B cell (primary cell): ENCODE measurements at regions not wholly inside any gene's neighbourhood (a gene's known extent, or its start where the extent isn't known, plus 50 kb on each side); places are given as distances from the start of the nearest gene placed in this dataset.

Experiments
- ATAC-seq: fragments of 200-7000 bp; cut with Tn5 transposase; one replicate; pipeline ENCODE4 v1.10.0; 2021; ENCODE audit warnings: low read depth, mild to moderate bottlenecking, moderate number of reproducible peaks, moderate library complexity
- CTCF ChIA-PET: fragments of 350-600 bp; sonication (Branson Sonifier 250); formaldehyde crosslinking; loops from one replicate; lab custom pipeline; 2021; ENCODE audit warnings: antibody characterized with exemption, inconsistent platforms; lab: Charles Lee
- POLR2A ChIA-PET: fragments of 350-600 bp; sonication (Branson Sonifier 250); formaldehyde crosslinking; loops from one replicate; lab custom pipeline; 2021; ENCODE audit warnings: antibody characterized with exemption; lab: Charles Lee
- DNase-seq: peaks from one replicate; pipeline ENCODE4 v3.0.0; 2013
- H2AFZ ChIP-seq: 2 replicates; pipeline ENCODE4 v1.6.1; 2012; ENCODE audit warnings: mild to moderate bottlenecking, low read depth, low read length; ENCODE audit not compliant: insufficient read depth, poor library complexity, severe bottlenecking
- H3K27ac ChIP-seq, 2 donors: 1 replicate in 1 of 2; 2 replicates in 1 of 2; pipeline ENCODE4 v1.5.1; 2012 to 2013; ENCODE audit warnings: low read length in 2 of 2, mild to moderate bottlenecking in 2 of 2, moderate library complexity in 1 of 2
- H3K27me3 ChIP-seq, 4 experiments: fragments of 200-600 bp in 1 of 4; sonication (generic) in 1 of 4; replicated peaks in 1 of 4; 1 replicate in 2 of 4; 2 replicates in 2 of 4; pipeline versions ENCODE4 v1.6.1 to v1.7.0; 2013 to 2016; ENCODE audit warnings: low read length in 3 of 4, mild to moderate bottlenecking in 2 of 4, mixed read lengths in 1 of 4, moderate library complexity in 1 of 4; ENCODE audit not compliant: insufficient read depth in 4 of 4, control insufficient read depth in 3 of 4; ENCODE audit errors: control extremely low read depth in 1 of 4
- H3K36me3 ChIP-seq, 2 experiments: replicated peaks in 1 of 2; 1 replicate in 1 of 2; 2 replicates in 1 of 2; pipeline versions ENCODE4 v1.6.1 to v1.7.1; 2013; ENCODE audit warnings: low read length in 1 of 2; ENCODE audit not compliant: insufficient read depth in 2 of 2, control insufficient read depth in 1 of 2; ENCODE audit errors: control extremely low read depth in 1 of 2, extremely low read depth in 1 of 2
- H3K4me1 ChIP-seq, 2 donors: fragments of 200-600 bp in 1 of 2; sonication (generic) in 1 of 2; 1 replicate in 1 of 2; 2 replicates in 1 of 2; pipeline versions ENCODE4 v1.5.1 to v1.6.1; 2013 to 2017; ENCODE audit warnings: low read length in 2 of 2; ENCODE audit not compliant: control insufficient read depth in 2 of 2, insufficient read depth in 2 of 2
- H3K4me2 ChIP-seq: replicated peaks from 2 replicates; pipeline ENCODE3; 2012; ENCODE audit warnings: mild to moderate bottlenecking, low read depth, low read length; ENCODE audit not compliant: poor library complexity, severe bottlenecking
- H3K4me3 ChIP-seq, 5 experiments: fragments of 200-600 bp in 1 of 5; sonication (generic) in 1 of 5; 1 replicate in 3 of 5; 2 replicates in 2 of 5; pipeline versions ENCODE4 v1.5.1 to v1.7.0; 2011 to 2016; ENCODE audit warnings: low read length in 4 of 5, mild to moderate bottlenecking in 4 of 5, low read depth in 2 of 5, control low read depth in 1 of 5, moderate library complexity in 1 of 5; ENCODE audit not compliant: insufficient read depth in 1 of 5; ENCODE audit errors: control extremely low read depth in 1 of 5, extremely low read depth in 1 of 5
- H3K79me2 ChIP-seq: fragments of 200-600 bp; sonication (generic); one replicate; pipeline ENCODE4 v1.6.0; 2016; ENCODE audit warnings: low read length; ENCODE audit not compliant: control insufficient read depth, insufficient read depth
- H3K9ac ChIP-seq: fragments of 200-600 bp; sonication (generic); 2 replicates; pipeline ENCODE4 v1.6.1; 2017; ENCODE audit warnings: mild to moderate bottlenecking, low read length, moderate library complexity
- H3K9me3 ChIP-seq, 3 donors: one replicate each; pipeline versions ENCODE4 v1.6.1 to v1.7.1; 2013; ENCODE audit warnings: low read length in 2 of 3; ENCODE audit not compliant: control insufficient read depth in 2 of 3, insufficient read depth in 1 of 3; ENCODE audit errors: control extremely low read depth in 1 of 3
- H4K20me1 ChIP-seq: 2 replicates; pipeline ENCODE4 v1.6.0; 2012; ENCODE audit warnings: mild to moderate bottlenecking, low read length; ENCODE audit not compliant: insufficient read depth, control insufficient read depth, poor library complexity, severe bottlenecking
- H3K27ac Mint-ChIP-seq: one replicate; pipeline ENCODE4 v1.8.0; 2021; ENCODE audit warnings: mixed read lengths
- H3K27me3 Mint-ChIP-seq: one replicate; pipeline ENCODE4 v1.8.0; 2021; ENCODE audit warnings: mixed read lengths
- H3K4me1 Mint-ChIP-seq: one replicate; pipeline ENCODE4 v1.8.0; 2021; ENCODE audit warnings: mixed read lengths
- H3K4me3 Mint-ChIP-seq: one replicate; pipeline ENCODE4 v1.8.0; 2021; ENCODE audit warnings: mixed read lengths
- H3K9me3 Mint-ChIP-seq: one replicate; pipeline ENCODE4 v1.8.0; 2022; ENCODE audit warnings: mixed read lengths; ENCODE audit not compliant: insufficient read depth
- EZH2 ChIP-seq: IDR thresholded peaks from 2 replicates; pipeline ENCODE4 v1.6.1; 2012; ENCODE audit warnings: borderline replicate concordance, low read depth, mild to moderate bottlenecking, moderate library complexity, low read length; ENCODE audit not compliant: insufficient read depth, poor library complexity, severe bottlenecking
- WGBS: methylation state at CpG from one replicate; pipeline ENCODE4 v1.1.5; 2013; ENCODE audit warnings: missing lambda C conversion rate; ENCODE audit not compliant: insufficient coverage; 5-methylcytosine and 5-hydroxymethylcytosine counted together
- intact Hi-C: fragments of 100-400 bp; cut with micrococcal nuclease; formaldehyde crosslinking; loops from one replicate; pipeline ENCODE4 v1.10.0; 2022
- TF ChIP-seq, protein P1 (sequence below): fragments of 200-600 bp; IDR thresholded peaks from one replicate; pipeline ENCODE4 v1.8.0; 2022; ENCODE audit warnings: antibody characterized with exemption, mild to moderate bottlenecking

DNA sequence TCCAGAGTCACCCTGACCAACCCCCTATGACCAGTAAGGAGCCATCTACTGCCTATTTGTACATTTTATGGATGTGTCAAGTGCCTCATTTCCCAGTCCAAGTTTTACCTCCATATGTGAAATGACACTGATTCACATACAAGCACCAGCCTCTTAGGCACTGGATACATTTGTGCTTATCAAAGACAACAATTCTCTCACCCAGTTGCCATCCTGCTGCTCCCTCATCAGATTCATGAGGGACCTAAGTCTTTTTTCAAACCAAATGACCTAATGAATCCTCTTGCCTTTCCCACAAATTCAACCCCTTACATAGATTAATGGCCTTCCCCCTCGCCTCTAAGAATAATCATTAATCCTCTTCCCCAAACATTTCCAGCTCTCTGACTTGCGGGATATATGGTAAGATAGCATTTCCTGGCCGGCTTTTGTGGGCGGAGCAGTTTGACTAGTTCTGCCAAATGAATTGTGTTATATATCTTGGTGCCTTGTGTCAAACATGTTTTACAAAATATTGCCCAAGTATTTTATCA is 233.9 kb downstream of the ARAP2 start:
- DNase-seq: no peak
- H3K9me3 ChIP-seq: peaks cover 0 to 1% (median 0%) of the 10 kb centered on the region in 3 donors
- POLR2A ChIA-PET: no interaction called here

DNA sequence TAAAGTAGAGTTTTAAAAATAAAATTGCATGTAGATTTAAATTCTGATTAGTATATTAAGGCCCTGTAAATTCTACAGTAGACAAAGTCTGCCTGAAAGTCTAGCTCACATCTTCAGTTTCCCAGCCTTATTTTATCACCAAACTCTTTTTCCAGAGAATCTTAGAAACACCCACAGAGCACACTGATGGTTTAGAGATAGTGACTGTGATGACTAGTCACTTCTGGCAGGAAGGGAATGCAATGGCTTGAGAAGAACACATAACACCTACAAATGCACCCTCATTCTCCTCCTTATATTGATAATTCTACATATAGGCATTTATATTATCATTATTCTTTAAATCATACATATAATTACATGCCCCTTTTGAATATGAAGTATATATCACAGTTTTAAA is 232.9 kb downstream of the ARAP2 start:
- Histone ChIP-seq H3K36me3 (no peaks in the 10 kb centered on the region), H4K20me1 (no peaks in the 10 kb centered on the region), H3K79me2 (no peaks in the 10 kb centered on the region), H3K9me3 (peaks cover 0 to 1% (median 0%) of the 10 kb centered on the region in 3 donors), H3K27me3 (no peaks in the 10 kb centered on the region), H3K4me2 (no peak overlapping the region), H3K4me1 (no peaks in the 10 kb centered on the region), H3K9ac (no peak overlapping the region), H2AFZ (no peak overlapping the region), H3K4me3 (no peak overlapping the region), H3K27ac (no peak overlapping the region)
- Mint-ChIP-seq H3K27ac (no peak overlapping the region), H3K4me3 (no peak overlapping the region), H3K9me3 (peaks cover 2% of the 10 kb centered on the region), H3K4me1 (no peaks in the 10 kb centered on the region), H3K27me3 (no peaks in the 10 kb centered on the region)
- TF ChIP-seq EZH2: no peak
- TF ChIP-seq, protein P1, sequence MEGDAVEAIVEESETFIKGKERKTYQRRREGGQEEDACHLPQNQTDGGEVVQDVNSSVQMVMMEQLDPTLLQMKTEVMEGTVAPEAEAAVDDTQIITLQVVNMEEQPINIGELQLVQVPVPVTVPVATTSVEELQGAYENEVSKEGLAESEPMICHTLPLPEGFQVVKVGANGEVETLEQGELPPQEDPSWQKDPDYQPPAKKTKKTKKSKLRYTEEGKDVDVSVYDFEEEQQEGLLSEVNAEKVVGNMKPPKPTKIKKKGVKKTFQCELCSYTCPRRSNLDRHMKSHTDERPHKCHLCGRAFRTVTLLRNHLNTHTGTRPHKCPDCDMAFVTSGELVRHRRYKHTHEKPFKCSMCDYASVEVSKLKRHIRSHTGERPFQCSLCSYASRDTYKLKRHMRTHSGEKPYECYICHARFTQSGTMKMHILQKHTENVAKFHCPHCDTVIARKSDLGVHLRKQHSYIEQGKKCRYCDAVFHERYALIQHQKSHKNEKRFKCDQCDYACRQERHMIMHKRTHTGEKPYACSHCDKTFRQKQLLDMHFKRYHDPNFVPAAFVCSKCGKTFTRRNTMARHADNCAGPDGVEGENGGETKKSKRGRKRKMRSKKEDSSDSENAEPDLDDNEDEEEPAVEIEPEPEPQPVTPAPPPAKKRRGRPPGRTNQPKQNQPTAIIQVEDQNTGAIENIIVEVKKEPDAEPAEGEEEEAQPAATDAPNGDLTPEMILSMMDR: no peak
- ChIA-PET CTCF (no interaction called here), POLR2A (no interaction called here)
- intact Hi-C loops: no loop called here
- DNase-seq: no peak
- no peak for ATAC-seq

More for the DNA sequence above, 233.9 kb downstream of the ARAP2 start:
- no CpG with 5 or more reads among the region's 4 CpGs for WGBS
- H3K9ac ChIP-seq: no peak overlapping the region
- Mint-ChIP-seq H3K4me1 (no peaks in the 10 kb centered on the region), H3K27me3 (no peaks in the 10 kb centered on the region), H3K4me3 (no peak overlapping the region), H3K27ac (no peak overlapping the region), H3K9me3 (peaks cover 2% of the 10 kb centered on the region)
- no peaks in the 10 kb centered on the region for H3K79me2 ChIP-seq
- TF ChIP-seq, protein P1: no peak
- no peak for TF ChIP-seq EZH2
- H3K4me2 ChIP-seq: no peak overlapping the region
- no peak overlapping the region for H2AFZ ChIP-seq
- no peaks in the 10 kb centered on the region for H4K20me1 ChIP-seq
- no peaks in the 10 kb centered on the region for H3K36me3 ChIP-seq
- no peak overlapping the region for H3K4me3 ChIP-seq
- no peaks in the 10 kb centered on the region for H3K27me3 ChIP-seq
- no peaks in the 10 kb centered on the region for H3K4me1 ChIP-seq
- CTCF ChIA-PET: no interaction called here
- H3K27ac ChIP-seq: no peak overlapping the region
- no peak for ATAC-seq
- intact Hi-C loops: no loop called here
